ENCODE measurements at regions not wholly inside any gene's neighbourhood (a gene's known extent, or its start where the extent isn't known, plus 50 kb on each side); places are given as distances from the start of the nearest gene placed in this dataset.
A peak's percentile ranks its signal among the peaks of the same experiment; 100 is the strongest.

DNA sequence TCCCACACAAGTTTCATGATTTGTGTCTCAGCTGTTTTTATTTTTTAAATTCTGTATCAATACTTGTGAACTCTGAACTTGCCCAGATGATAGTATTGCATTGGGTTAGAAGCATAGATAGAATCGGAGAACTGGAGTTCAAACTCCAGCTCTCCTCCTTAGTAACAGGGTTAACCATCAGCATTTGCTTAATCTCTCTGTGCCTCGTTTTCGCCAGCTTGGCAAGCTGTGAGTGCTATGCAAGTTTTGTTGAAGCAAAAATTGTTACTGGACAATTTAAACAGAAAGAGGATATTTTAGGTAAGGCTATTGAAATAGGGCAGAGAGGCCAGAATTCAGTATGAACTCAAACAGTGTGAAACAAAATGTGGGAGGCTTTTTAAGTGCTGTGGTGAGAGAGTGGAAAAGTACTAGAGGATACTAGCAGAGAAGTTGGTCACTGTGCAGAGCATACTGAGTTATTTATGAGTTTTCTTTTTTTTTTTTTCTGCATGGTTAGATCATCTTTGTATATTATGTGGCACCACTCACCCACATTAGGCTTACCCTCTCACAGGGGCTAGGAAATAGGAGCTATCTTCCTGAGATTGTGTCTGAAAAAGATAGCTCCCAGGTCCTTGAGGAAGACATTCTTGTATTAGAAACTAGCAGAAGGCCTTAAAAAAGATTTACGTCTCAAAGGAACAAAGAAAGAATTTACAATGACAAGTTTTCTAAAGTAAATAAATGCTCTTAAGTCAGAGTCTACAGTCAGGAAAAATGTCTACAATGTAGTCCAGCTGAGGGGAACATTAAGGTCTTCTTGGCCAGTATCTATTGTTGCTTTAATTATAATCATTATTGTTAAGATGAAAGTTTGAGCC, 1126.6 kb downstream of the FAT4 start:
- Histone ChIP-seq H3K4me1 (peaks cover 0 to 20% (median 7%) of the 10 kb centered on the region in 4 donors), H3K27me3 (no peaks in the 10 kb centered on the region), H3K27ac (peak overlapping the region in 3 of 4 donors; percentile 20 to 59 (median 22)), H3K4me3 (no peak overlapping the region), H3K36me3 (no peaks in the 10 kb centered on the region), H3K9me3 (no peaks in the 10 kb centered on the region)
- intact Hi-C loops (cut with DNase I), result no loop called here
- no peak for TF ChIP-seq CTCF (IDR thresholded peaks at IDR 0.05)
- no peak for TF ChIP-seq EP300 (IDR thresholded peaks at IDR 0.05)
- no peak for TF ChIP-seq POLR2AphosphoS5 (IDR thresholded peaks at IDR 0.05)
- no peak for TF ChIP-seq POLR2A (IDR thresholded peaks at IDR 0.05)
- WGBS, 2 donors, result 66 to 68% methylated on average over 4 of the region's 4 CpGs
- DNase-seq, result no peak

DNA sequence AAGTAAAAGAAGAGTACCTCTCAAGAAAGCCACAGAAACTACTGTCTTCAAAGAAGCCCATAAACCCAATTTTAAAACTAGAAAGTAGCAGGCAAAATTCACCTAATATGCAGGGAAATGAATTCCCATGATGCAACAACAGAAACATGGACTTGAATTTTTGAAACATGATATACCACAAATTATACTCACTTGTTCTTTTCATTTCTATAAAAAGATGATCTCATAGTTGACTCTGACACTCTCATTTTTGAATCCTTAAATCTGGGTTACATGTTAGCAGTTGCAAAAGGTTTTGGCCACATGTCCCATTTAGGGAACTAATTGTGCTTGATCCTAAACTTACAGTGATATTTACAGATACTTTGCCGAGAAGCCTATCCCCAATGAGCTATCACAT, 1130.8 kb downstream of the FAT4 start:
- WGBS, 2 donors, result 85 to 89% methylated on average over 1 of the region's 1 CpG
- H3K4me1 ChIP-seq, result peaks cover 0 to 16% (median 7%) of the 10 kb centered on the region in 4 donors
- no peaks in the 10 kb centered on the region for H3K36me3 ChIP-seq
- no peak for TF ChIP-seq CTCF (IDR thresholded peaks at IDR 0.05)
- H3K27me3 ChIP-seq, result no peaks in the 10 kb centered on the region
- H3K4me3 ChIP-seq, result no peak overlapping the region
- H3K27ac ChIP-seq, result no peak overlapping the region
- intact Hi-C loops (cut with DNase I), result no loop called here
- no peaks in the 10 kb centered on the region for H3K9me3 ChIP-seq
- DNase-seq, result no peak

- no peak for DNase-seq
- no peaks in the 10 kb centered on the region for H3K9me3 ChIP-seq
- H3K36me3 ChIP-seq, result no peaks in the 10 kb centered on the region
- no peaks in the 10 kb centered on the region for H3K27me3 ChIP-seq
- peaks cover 0 to 3% (median under 1%) of the 10 kb centered on the region in 4 donors for H3K4me1 ChIP-seq
- TF ChIP-seq POLR2AphosphoS5 (IDR thresholded peaks at IDR 0.05), result no peak
- no peak for TF ChIP-seq EP300 (IDR thresholded peaks at IDR 0.05)
- intact Hi-C loops (cut with DNase I), result no loop called here
- H3K4me3 ChIP-seq, result no peak overlapping the region
- H3K27ac ChIP-seq, result no peak overlapping the region
- WGBS, 2 donors, result 91 to 92% methylated on average over 2 of the region's 2 CpGs
Observed at GRCh38 chr4:126446917-126447316, 1132.2 kb downstream of the FAT4 start.

GRCh38 chr4:126448086-126448845, 1133.5 kb downstream of the FAT4 start:
- Histone ChIP-seq H3K4me3 (no peak overlapping the region), H3K36me3 (no peaks in the 10 kb centered on the region), H3K9me3 (no peaks in the 10 kb centered on the region), H3K27me3 (no peaks in the 10 kb centered on the region), H3K27ac (no peak overlapping the region), H3K4me1 (no peaks in the 10 kb centered on the region)
- no peak for DNase-seq
- 84 to 86% methylated on average over 7 of the region's 7 CpGs for WGBS, 2 donors
- intact Hi-C loops (cut with DNase I), result no loop called here
- TF ChIP-seq POLR2AphosphoS5 (IDR thresholded peaks at IDR 0.05) (no peak), POLR2A (IDR thresholded peaks at IDR 0.05) (no peak), EP300 (IDR thresholded peaks at IDR 0.05) (no peak), CTCF (IDR thresholded peaks at IDR 0.05) (no peak)

GRCh38 chr4:126451237-126451873, 1136.6 kb downstream of the FAT4 start:
- no peak for TF ChIP-seq CTCF (IDR thresholded peaks at IDR 0.05)
- TF ChIP-seq POLR2AphosphoS5 (IDR thresholded peaks at IDR 0.05), result no peak
- no peak for TF ChIP-seq EP300 (IDR thresholded peaks at IDR 0.05)
- no peak for TF ChIP-seq POLR2A (IDR thresholded peaks at IDR 0.05)
- Histone ChIP-seq H3K27me3 (no peaks in the 10 kb centered on the region), H3K36me3 (no peaks in the 10 kb centered on the region), H3K9me3 (no peaks in the 10 kb centered on the region), H3K4me3 (no peak overlapping the region), H3K27ac (no peak overlapping the region), H3K4me1 (no peaks in the 10 kb centered on the region)
- 64 to 76% methylated on average over 2 of the region's 2 CpGs for WGBS, 2 donors
- intact Hi-C loops (cut with DNase I), result no loop called here
- no peak for DNase-seq
